Trophoblast cell (in vitro differentiated cells and primary cell): ENCODE measurements at regions not wholly inside any gene's neighbourhood (a gene's known extent, or its start where the extent isn't known, plus 50 kb on each side); places are given as distances from the start of the nearest gene placed in this dataset.

Experiments used
- DNase-seq, 2 donors: peaks; one replicate each; pipeline ENCODE4 v3.0.0-alpha.2; 2016
- H2AFZ ChIP-seq: 2 replicates; pipeline ENCODE4 v1.6.1; 2013; ENCODE audit warnings: low read length, moderate library complexity, mild to moderate bottlenecking; ENCODE audit not compliant: insufficient read depth, poor library complexity
- H2AK5ac ChIP-seq: 2 replicates; pipeline ENCODE4 v1.6.1; 2013; ENCODE audit warnings: mild to moderate bottlenecking, low read length
- H2BK120ac ChIP-seq: 2 replicates; pipeline ENCODE4 v1.6.1; 2013; ENCODE audit warnings: low read length, mild to moderate bottlenecking, moderate library complexity; ENCODE audit not compliant: insufficient read depth, poor library complexity
- H2BK12ac ChIP-seq: 2 replicates; pipeline ENCODE4 v1.6.1; 2013; ENCODE audit warnings: mild to moderate bottlenecking, low read length, moderate library complexity
- H2BK5ac ChIP-seq: 2 replicates; pipeline ENCODE4 v1.6.1; 2013; ENCODE audit warnings: low read length, low read depth, moderate library complexity, mild to moderate bottlenecking; ENCODE audit not compliant: poor library complexity
- H3K14ac ChIP-seq: 2 replicates; pipeline ENCODE4 v1.6.1; 2013; ENCODE audit warnings: mild to moderate bottlenecking, low read length
- H3K18ac ChIP-seq: 2 replicates; pipeline ENCODE4 v1.6.1; 2013; ENCODE audit warnings: mild to moderate bottlenecking, low read length
- H3K23ac ChIP-seq: 2 replicates; pipeline ENCODE4 v1.6.1; 2013; ENCODE audit warnings: low read length
- H3K27ac ChIP-seq: 2 replicates; pipeline ENCODE4 v1.5.1; 2013; ENCODE audit warnings: low read depth, mild to moderate bottlenecking, inconsistent platforms, low read length, moderate library complexity
- H3K27me3 ChIP-seq: 2 replicates; pipeline ENCODE4 v1.6.1; 2013; ENCODE audit warnings: inconsistent platforms, mild to moderate bottlenecking, low read length, moderate library complexity; ENCODE audit not compliant: insufficient read depth
- H3K36me3 ChIP-seq, 2 experiments: 1 replicate in 1 of 2; 2 replicates in 1 of 2; pipeline ENCODE4 v1.6.1; 2013; ENCODE audit warnings: low read length in 2 of 2, mild to moderate bottlenecking in 2 of 2, moderate library complexity in 1 of 2; ENCODE audit not compliant: insufficient read depth in 2 of 2, control insufficient read depth in 1 of 2
- H3K4ac ChIP-seq: 2 replicates; pipeline ENCODE4 v1.6.1; 2013; ENCODE audit warnings: low read depth, mild to moderate bottlenecking, low read length, moderate library complexity
- H3K4me1 ChIP-seq, 2 experiments: 1 replicate in 1 of 2; 2 replicates in 1 of 2; pipeline ENCODE4 v1.6.1; 2013; ENCODE audit warnings: low read length in 2 of 2, mild to moderate bottlenecking in 2 of 2, moderate library complexity in 1 of 2; ENCODE audit not compliant: insufficient read depth in 2 of 2, control insufficient read depth in 1 of 2
- H3K4me2 ChIP-seq: 2 replicates; pipeline ENCODE4 v1.6.1; 2013; ENCODE audit warnings: inconsistent platforms, mild to moderate bottlenecking, low read length, moderate library complexity
- H3K4me3 ChIP-seq: 2 replicates; pipeline ENCODE4 v1.5.1; 2013; ENCODE audit warnings: mild to moderate bottlenecking, low read depth, low read length, inconsistent platforms
- H3K79me1 ChIP-seq: one replicate; pipeline ENCODE4 v1.6.1; 2013; ENCODE audit warnings: low read length
- H3K79me2 ChIP-seq: 2 replicates; pipeline ENCODE4 v1.6.1; 2013; ENCODE audit warnings: low read length, mild to moderate bottlenecking; ENCODE audit not compliant: control insufficient read depth, insufficient read depth, poor library complexity
- H3K9ac ChIP-seq: 2 replicates; pipeline ENCODE4 v1.6.1; 2013; ENCODE audit warnings: mild to moderate bottlenecking, low read length
- H3K9me3 ChIP-seq: 2 replicates; pipeline ENCODE4 v1.6.1; 2013; ENCODE audit warnings: low read depth, mild to moderate bottlenecking, control low read depth, inconsistent platforms, low read length; ENCODE audit not compliant: insufficient read depth
- H4K12ac ChIP-seq: 2 replicates; pipeline ENCODE4 v1.6.1; 2013; ENCODE audit warnings: low read depth, mild to moderate bottlenecking, low read length, moderate library complexity
- H4K8ac ChIP-seq: 2 replicates; pipeline ENCODE4 v1.6.1; 2013; ENCODE audit warnings: low read depth, mild to moderate bottlenecking, low read length, moderate library complexity
- H4K91ac ChIP-seq: one replicate; pipeline ENCODE4 v1.6.1; 2013; ENCODE audit warnings: low read depth, mild to moderate bottlenecking, low read length, moderate library complexity
- WGBS: extraction: QIAGEN DNeasy Blood & Tissue Kit; methylation state at CpG from one replicate; pipeline ENCODE4 v1.1.7; 2013; ENCODE audit warnings: missing lambda C conversion rate; ENCODE audit not compliant: insufficient read length, insufficient coverage; ENCODE audit errors: extremely low coverage; 5-methylcytosine and 5-hydroxymethylcytosine counted together

DNA sequence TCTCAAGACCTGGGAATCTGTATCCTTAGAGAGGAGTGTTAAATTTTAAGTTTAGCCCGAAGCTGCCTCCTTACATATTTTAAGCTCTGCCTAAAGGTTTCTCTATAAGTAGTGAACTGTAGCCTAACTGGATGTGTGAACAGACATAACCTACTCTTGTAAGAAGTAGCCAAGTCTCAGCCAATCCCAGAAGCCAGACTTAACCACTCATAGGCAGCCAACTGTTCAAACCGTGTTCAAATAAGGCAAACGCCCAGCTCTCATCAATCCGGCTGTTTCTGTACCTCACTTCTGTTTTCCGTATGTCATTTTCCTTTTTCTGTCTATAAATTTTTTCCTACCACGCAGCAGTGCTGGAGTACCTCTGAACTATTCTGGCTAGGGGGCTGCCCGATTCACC is 58.7 kb upstream of the HRH2 start:
- DNase-seq, result no peak
- Histone ChIP-seq H3K27ac (no peak overlapping the region), H3K36me3 (no peaks in the 10 kb centered on the region), H2BK12ac (no peak overlapping the region), H3K4me3 (no peak overlapping the region), H4K8ac (no peak overlapping the region), H2AK5ac (no peak overlapping the region), H3K79me2 (no peaks in the 10 kb centered on the region), H4K91ac (no peak overlapping the region), H3K27me3 (no peaks in the 10 kb centered on the region), H3K18ac (no peak overlapping the region), H3K14ac (no peak overlapping the region), H2BK120ac (no peak overlapping the region), H3K4me2 (no peak overlapping the region), H3K23ac (no peak overlapping the region), H4K12ac (no peak overlapping the region), H3K4ac (no peak overlapping the region), H2AFZ (no peak overlapping the region), H3K9ac (no peak overlapping the region), H2BK5ac (no peak overlapping the region), H3K4me1 (no peaks in the 10 kb centered on the region), H3K9me3 (no peaks in the 10 kb centered on the region), H3K79me1 (no peaks in the 10 kb centered on the region)
- WGBS, result no CpG with 5 or more reads among the region's 7 CpGs

DNA sequence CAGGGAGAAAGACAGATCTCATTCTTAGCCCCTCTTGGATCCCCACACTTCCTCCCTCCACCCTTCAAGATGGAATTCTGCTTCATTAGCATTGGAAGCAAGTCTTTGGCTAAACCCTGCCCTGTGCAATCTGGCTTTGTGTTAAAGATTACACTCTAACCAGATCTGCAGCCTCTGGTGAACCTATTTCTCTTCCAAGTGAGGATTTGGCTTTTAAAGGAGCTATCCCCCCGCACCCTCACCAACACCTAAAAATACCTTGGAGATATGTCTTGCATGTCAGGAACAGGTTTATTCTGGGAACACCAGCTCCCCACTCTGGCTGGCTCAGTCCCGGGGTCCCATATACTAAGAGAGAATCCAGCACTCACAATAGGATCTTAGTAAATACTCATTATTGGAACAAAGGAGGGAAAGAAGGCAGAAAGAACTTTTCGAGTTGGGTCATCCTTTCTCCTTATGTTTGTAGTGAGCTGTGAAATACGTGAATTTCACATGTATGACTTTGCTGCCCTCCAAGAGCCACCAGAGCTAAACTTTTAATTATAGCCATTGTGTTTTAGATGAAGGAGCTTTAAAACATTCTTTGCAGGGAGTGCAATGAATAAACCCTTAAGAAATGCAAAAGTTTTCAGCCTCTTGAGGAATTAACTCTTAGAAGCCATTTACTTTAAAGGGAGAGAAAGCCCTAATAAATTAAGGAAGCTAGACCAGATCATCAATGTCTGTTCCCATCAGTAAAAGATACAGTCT is 53.7 kb upstream of the HRH2 start:
- Histone ChIP-seq H3K4me3 (no peak overlapping the region), H3K79me1 (no peaks in the 10 kb centered on the region), H2AK5ac (no peak overlapping the region), H4K8ac (no peak overlapping the region), H2BK12ac (no peak overlapping the region), H2BK120ac (no peak overlapping the region), H4K91ac (no peak overlapping the region), H3K27ac (no peak overlapping the region), H2BK5ac (no peak overlapping the region), H3K9me3 (peaks cover 4% of the 10 kb centered on the region), H4K12ac (no peak overlapping the region), H2AFZ (no peak overlapping the region), H3K18ac (no peak overlapping the region), H3K9ac (no peak overlapping the region), H3K79me2 (no peaks in the 10 kb centered on the region), H3K4ac (no peak overlapping the region), H3K23ac (peak overlapping the region; percentile 58), H3K4me2 (no peak overlapping the region), H3K27me3 (no peaks in the 10 kb centered on the region), H3K4me1 (no peaks in the 10 kb centered on the region), H3K36me3 (no peaks in the 10 kb centered on the region), H3K14ac (no peak overlapping the region)
- no CpG with 5 or more reads among the region's 4 CpGs for WGBS
- no peak for DNase-seq

DNA sequence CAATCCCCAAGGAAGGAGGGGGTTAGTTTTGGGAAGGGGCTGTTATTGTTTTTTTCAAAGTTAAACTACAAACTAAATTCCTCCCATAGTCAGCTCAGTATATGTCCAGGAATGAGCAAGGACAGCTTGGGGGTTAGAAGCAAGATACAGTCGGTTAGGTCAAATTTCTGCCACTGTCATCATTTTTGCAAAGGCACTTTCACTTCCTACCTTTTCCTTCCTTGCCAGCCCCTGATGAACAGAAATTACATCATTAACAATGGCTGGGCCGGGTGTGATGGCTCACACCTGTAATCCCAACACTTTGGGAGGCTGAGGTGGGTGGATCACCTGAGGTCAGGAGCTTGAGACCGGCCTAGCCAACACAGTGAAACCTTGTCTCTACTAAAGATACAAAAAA is 51.5 kb upstream of the HRH2 start:
- H3K18ac ChIP-seq, result no peak overlapping the region
- no peaks in the 10 kb centered on the region for H3K36me3 ChIP-seq
- H2AK5ac ChIP-seq, result no peak overlapping the region
- no peak overlapping the region for H4K12ac ChIP-seq
- H3K4me3 ChIP-seq, result no peak overlapping the region
- no peak overlapping the region for H3K9ac ChIP-seq
- H2AFZ ChIP-seq, result no peak overlapping the region
- no peak overlapping the region for H4K8ac ChIP-seq
- no CpG with 5 or more reads among the region's 3 CpGs for WGBS
- no peaks in the 10 kb centered on the region for H3K79me2 ChIP-seq
- no peak overlapping the region for H4K91ac ChIP-seq
- H3K27ac ChIP-seq, result no peak overlapping the region
- no peaks in the 10 kb centered on the region for H3K4me1 ChIP-seq
- H3K9me3 ChIP-seq, result peaks cover 4% of the 10 kb centered on the region
- no peak overlapping the region for H3K4me2 ChIP-seq
- H3K79me1 ChIP-seq, result no peaks in the 10 kb centered on the region
- no peak for DNase-seq
- H2BK5ac ChIP-seq, result no peak overlapping the region
- no peak overlapping the region for H3K4ac ChIP-seq
- no peak overlapping the region for H2BK120ac ChIP-seq
- no peak overlapping the region for H3K23ac ChIP-seq
- H3K27me3 ChIP-seq, result no peaks in the 10 kb centered on the region
- H2BK12ac ChIP-seq, result no peak overlapping the region
- no peak overlapping the region for H3K14ac ChIP-seq
